ENCODE measurements at regions not wholly inside any gene's neighbourhood (a gene's known extent, or its start where the extent isn't known, plus 50 kb on each side); places are given as distances from the start of the nearest gene placed in this dataset.

- Histone ChIP-seq H3K4me1 (no peaks in the 10 kb centered on the region), H3K9me3 (no peaks in the 10 kb centered on the region), H3K27ac (no peak overlapping the region), H3K36me3 (no peaks in the 10 kb centered on the region), H3K4me3 (no peak overlapping the region), H3K27me3 (no peaks in the 10 kb centered on the region)
- DNase-seq: no peak
- TF ChIP-seq POLR2AphosphoS5 (IDR thresholded peaks at IDR 0.05): no peak
- no peak for TF ChIP-seq EP300 (IDR thresholded peaks at IDR 0.05; ENCODE audit: low read depth)
- TF ChIP-seq CTCF (IDR thresholded peaks at IDR 0.05): no peak
- no peak for TF ChIP-seq POLR2A (IDR thresholded peaks at IDR 0.05)
- in situ Hi-C loops (cut with MboI; ENCODE audit: low pct_ligation_motif_present in 1 of 4, low pct_unique_long_range_greater_than_20kb in 1 of 4, low sequenced_read_pairs in 3 of 4): no loop called here
- intact Hi-C loops (cut with DNase I; ENCODE audit: low total_unique reads): no loop called here
Observed at GRCh38 chr5:125106881-125107280, 360.4 kb upstream of the ZNF608 start.

- H3K9me3 ChIP-seq: no peaks in the 10 kb centered on the region
- H3K4me3 ChIP-seq: no peak overlapping the region
- no peak for DNase-seq
- H3K4me1 ChIP-seq: no peaks in the 10 kb centered on the region
- TF ChIP-seq POLR2A (IDR thresholded peaks at IDR 0.05) (no peak), CTCF (IDR thresholded peaks at IDR 0.05) (no peak), EP300 (IDR thresholded peaks at IDR 0.05; ENCODE audit: low read depth) (no peak), POLR2AphosphoS5 (IDR thresholded peaks at IDR 0.05) (no peak)
- H3K27me3 ChIP-seq: no peaks in the 10 kb centered on the region
- no peaks in the 10 kb centered on the region for H3K36me3 ChIP-seq
- in situ Hi-C loops (cut with MboI; ENCODE audit: low pct_ligation_motif_present in 1 of 4, low pct_unique_long_range_greater_than_20kb in 1 of 4, low sequenced_read_pairs in 3 of 4) (no loop called here), intact Hi-C loops (cut with DNase I; ENCODE audit: low total_unique reads) (no loop called here)
- H3K27ac ChIP-seq: no peak overlapping the region
Observed at GRCh38 chr5:125109293-125109692, 362.9 kb upstream of the ZNF608 start.

- intact Hi-C loops (cut with DNase I; ENCODE audit: low total_unique reads): no loop called here
Observed at GRCh38 chr5:125109816-125110215, 363.4 kb upstream of the ZNF608 start.

GRCh38 chr5:125112196-125112595 lies 365.8 kb upstream of the ZNF608 start:
- no peak for TF ChIP-seq POLR2A (IDR thresholded peaks at IDR 0.05)
- TF ChIP-seq CTCF (IDR thresholded peaks at IDR 0.05): no peak
- TF ChIP-seq POLR2AphosphoS5 (IDR thresholded peaks at IDR 0.05): no peak
- TF ChIP-seq EP300 (IDR thresholded peaks at IDR 0.05; ENCODE audit: low read depth): no peak
- no peak overlapping the region for H3K4me3 ChIP-seq
- DNase-seq: no peak
- H3K36me3 ChIP-seq: no peaks in the 10 kb centered on the region
- H3K27me3 ChIP-seq: no peaks in the 10 kb centered on the region
- intact Hi-C loops (cut with DNase I; ENCODE audit: low total_unique reads): no loop called here
- H3K27ac ChIP-seq: no peak overlapping the region
- H3K4me1 ChIP-seq: no peaks in the 10 kb centered on the region
- in situ Hi-C loops (cut with MboI; ENCODE audit: low pct_ligation_motif_present in 1 of 4, low pct_unique_long_range_greater_than_20kb in 1 of 4, low sequenced_read_pairs in 3 of 4): no loop called here
- WGBS, 2 donors (ENCODE audit: low coverage in 1 of 2): 82 to 90% methylated on average over 2 of the region's 2 CpGs
- no peaks in the 10 kb centered on the region for H3K9me3 ChIP-seq

More at GRCh38 chr5:125109816-125110215, 363.4 kb upstream of the ZNF608 start:
- Histone ChIP-seq H3K27me3 (no peaks in the 10 kb centered on the region), H3K27ac (no peak overlapping the region), H3K36me3 (no peaks in the 10 kb centered on the region), H3K4me1 (no peaks in the 10 kb centered on the region), H3K4me3 (no peak overlapping the region), H3K9me3 (no peaks in the 10 kb centered on the region)
- DNase-seq: no peak
- TF ChIP-seq POLR2A (IDR thresholded peaks at IDR 0.05): no peak
- TF ChIP-seq CTCF (IDR thresholded peaks at IDR 0.05): no peak
- TF ChIP-seq EP300 (IDR thresholded peaks at IDR 0.05; ENCODE audit: low read depth): no peak
- no peak for TF ChIP-seq POLR2AphosphoS5 (IDR thresholded peaks at IDR 0.05)
- in situ Hi-C loops (cut with MboI; ENCODE audit: low pct_ligation_motif_present in 1 of 4, low pct_unique_long_range_greater_than_20kb in 1 of 4, low sequenced_read_pairs in 3 of 4): no loop called here
- 70 to 100% methylated on average over 1 of the region's 1 CpG for WGBS, 2 donors (ENCODE audit: low coverage in 1 of 2)
